Prostate gland (tissue), 2 donors: ENCODE measurements at regions not wholly inside any gene's neighbourhood (a gene's known extent, or its start where the extent isn't known, plus 50 kb on each side); places are given as distances from the start of the nearest gene placed in this dataset.

ENCODE experiments used
- POLR2A ChIP-seq: fragments of 450-650 bp; IDR thresholded peaks from one replicate; pipeline ENCODE4 v1.6.1; 2016; ENCODE audit warnings: antibody characterized with exemption, mild to moderate bottlenecking
- POLR2AphosphoS5 ChIP-seq: sonication (generic); formaldehyde crosslinking; IDR thresholded peaks from one replicate; pipeline ENCODE4 v1.6.1; 2017; ENCODE audit warnings: antibody characterized with exemption
- TF ChIP-seq, protein P1 (sequence below), 4 experiments: fragments of 200-600 bp in 2 of 4; fragments of 450-650 bp in 2 of 4; sonication (generic) in 2 of 4; IDR thresholded peaks; 1 replicate in 3 of 4; 2 replicates in 1 of 4; pipeline ENCODE4 v1.5.1; 2016 to 2019; ENCODE audit warnings: antibody characterized with exemption in 4 of 4, mild to moderate bottlenecking in 2 of 4, moderate library complexity in 2 of 4

DNA sequence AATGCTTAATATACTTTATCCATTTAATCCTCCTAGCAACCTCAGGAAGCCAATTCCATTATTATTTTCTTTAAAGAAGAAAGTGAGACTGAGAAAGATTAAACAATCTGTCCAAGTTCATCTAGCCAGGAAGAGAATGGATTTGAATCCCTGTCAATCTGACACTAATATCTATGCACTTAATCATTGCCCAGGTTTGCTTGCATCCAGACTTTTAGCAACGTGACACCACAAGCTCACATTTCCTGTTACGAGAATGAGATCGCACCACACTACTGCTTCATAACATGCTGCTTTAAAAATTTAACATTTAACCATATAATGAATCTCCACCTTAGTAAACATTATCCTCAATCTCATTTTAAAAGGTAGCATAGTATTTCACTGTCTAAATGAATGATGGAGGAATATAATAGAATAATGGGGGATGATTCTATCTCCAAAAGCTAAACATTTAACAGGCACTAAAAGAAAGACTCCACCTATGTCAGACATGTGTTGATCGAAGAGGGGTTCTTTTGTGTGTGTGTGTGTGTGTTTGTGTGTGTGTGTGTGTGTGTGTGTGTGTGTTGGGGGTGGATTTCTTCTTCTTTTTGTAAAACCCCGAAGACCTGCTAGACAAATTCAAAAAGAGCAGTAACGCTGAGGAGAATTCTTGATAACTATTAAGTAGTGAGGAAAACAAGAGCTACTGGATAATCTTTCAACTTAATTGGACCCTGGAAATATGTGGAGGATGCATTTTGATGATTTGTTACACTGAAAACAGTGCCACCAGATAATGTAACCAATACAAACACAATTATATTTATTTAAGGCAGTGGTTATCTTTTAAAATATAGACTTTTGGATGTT is 138.7 kb upstream of the NR3C1 start:
- TF ChIP-seq, protein P1, sequence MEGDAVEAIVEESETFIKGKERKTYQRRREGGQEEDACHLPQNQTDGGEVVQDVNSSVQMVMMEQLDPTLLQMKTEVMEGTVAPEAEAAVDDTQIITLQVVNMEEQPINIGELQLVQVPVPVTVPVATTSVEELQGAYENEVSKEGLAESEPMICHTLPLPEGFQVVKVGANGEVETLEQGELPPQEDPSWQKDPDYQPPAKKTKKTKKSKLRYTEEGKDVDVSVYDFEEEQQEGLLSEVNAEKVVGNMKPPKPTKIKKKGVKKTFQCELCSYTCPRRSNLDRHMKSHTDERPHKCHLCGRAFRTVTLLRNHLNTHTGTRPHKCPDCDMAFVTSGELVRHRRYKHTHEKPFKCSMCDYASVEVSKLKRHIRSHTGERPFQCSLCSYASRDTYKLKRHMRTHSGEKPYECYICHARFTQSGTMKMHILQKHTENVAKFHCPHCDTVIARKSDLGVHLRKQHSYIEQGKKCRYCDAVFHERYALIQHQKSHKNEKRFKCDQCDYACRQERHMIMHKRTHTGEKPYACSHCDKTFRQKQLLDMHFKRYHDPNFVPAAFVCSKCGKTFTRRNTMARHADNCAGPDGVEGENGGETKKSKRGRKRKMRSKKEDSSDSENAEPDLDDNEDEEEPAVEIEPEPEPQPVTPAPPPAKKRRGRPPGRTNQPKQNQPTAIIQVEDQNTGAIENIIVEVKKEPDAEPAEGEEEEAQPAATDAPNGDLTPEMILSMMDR (IDR thresholded peaks at IDR 0.05), result no peak
- TF ChIP-seq POLR2AphosphoS5 (no peak), POLR2A (no peak)
